ENCODE measurements at regions not wholly inside any gene's neighbourhood (a gene's known extent, or its start where the extent isn't known, plus 50 kb on each side); places are given as distances from the start of the nearest gene placed in this dataset.

DNA sequence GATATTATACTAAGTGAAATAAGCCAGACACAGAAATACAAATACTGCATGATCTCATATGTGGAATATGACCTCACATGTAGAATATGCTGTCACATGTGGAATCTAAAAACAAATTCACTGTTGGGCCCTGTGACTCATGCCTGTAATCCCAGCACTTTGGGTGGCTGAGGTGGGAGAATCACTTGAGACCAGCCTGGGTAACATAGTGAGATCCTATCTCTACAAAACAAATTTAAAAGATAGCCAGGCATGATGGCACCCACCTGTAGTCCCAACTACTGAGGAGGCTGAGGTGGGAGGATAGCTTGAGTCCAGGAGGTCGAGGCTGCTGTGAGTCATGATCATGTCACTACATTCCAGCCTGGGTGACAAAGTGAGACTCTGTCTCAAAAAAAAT, 160.3 kb downstream of the PTEN start:
- no peak for DNase-seq (ENCODE audit: low read depth in 3 of 3)

DNA sequence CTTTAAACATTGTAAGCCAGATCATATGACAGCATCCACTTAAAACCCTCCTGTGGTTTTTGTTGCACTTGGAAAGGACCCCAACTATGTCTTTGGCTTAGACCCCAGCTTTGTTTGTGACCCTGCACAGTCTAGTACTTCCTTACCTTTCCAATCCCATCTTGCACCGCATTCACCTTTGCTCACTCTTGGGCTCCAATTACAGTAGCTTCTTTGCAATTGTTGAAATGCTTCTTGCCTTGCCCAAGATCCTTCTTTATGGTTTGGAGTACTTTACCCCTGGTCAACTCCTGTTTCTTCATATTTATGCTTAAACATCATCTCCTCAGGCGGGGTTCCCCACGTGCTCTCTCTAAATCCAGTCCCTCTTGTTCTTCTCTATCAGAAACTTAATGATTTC, 162.6 kb downstream of the PTEN start:
- no peak for DNase-seq (ENCODE audit: low read depth in 3 of 3)

DNA sequence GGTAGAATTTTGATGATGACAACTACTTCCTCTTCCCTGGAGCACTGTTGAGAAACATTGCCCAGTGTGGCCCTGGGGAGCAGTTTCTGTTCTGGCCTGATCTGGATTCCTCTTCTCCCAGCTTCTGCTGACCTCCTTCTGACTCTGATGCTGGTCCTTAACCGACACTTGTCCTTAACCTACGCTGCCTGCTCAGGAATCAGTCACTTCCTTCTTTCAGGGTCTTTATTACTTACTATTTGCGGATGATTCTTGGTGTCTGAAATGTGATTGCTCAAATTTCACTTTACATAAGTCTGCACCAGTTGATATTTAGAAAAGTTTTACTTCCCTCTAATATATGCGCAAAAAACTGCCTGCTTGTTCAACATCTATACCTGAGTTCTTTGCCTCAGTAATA, 164.1 kb downstream of the PTEN start:
- no peak for DNase-seq (ENCODE audit: low read depth in 3 of 3)

DNA sequence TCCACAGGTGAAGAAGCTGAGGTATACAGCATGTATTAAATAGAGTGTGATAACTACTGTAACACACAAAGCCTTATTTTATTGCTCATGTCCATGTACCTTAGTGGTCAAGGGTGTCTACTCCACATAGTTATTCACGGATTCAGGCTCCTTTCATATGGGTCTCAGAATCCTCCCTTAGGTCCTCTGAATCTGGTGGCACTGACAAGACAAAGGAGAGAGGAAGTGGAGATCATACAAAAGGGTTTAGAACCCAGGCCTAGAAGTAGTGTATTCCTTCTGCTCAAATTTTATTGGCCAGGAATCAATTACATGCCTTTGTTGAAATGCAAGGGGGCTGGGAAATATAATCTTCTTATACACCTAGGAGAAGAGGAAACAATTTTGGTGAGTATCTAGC, 164.6 kb downstream of the PTEN start:
- DNase-seq (ENCODE audit: low read depth in 3 of 3) = no peak

DNA sequence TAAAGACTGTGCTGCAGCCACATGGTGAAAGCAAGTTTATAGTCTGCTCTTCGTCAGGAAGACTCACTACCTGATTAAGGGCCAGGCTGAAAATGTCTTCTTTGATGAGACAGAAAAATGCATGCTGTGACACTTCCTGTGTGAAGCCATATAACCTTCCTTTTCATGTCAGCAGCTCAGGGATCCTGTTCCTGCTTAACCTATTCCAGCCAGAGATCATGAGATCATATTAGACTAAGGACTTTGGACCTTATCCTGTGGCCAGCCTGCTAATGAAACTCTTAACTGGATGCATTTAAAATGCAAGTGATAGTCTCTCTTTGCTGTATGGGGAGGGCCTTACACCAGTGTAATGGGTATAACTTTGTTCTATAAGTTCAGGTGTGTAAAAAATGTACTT, 165.2 kb downstream of the PTEN start:
- DNase-seq (ENCODE audit: low read depth in 3 of 3) = no peak

DNA sequence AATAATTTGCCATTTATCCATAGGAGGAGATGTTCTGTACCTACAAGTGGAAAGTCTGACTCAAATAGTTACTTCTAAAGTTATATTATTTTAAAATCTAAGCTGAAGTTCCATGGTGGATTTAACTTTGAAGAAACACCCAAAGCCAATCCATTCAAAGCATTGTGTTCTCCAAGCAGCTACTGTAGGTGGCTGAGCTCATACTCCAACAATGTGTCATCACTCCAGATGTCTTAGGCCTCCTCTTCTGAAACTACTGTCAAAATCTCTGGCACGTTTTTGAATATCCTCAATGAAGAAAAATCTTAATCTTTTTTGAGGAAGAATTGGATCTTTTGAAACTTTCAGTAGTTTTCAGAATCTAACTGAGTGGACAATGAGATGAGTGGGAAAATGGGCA, 169.1 kb downstream of the PTEN start:
- no peak for DNase-seq (ENCODE audit: low read depth in 3 of 3)

DNA sequence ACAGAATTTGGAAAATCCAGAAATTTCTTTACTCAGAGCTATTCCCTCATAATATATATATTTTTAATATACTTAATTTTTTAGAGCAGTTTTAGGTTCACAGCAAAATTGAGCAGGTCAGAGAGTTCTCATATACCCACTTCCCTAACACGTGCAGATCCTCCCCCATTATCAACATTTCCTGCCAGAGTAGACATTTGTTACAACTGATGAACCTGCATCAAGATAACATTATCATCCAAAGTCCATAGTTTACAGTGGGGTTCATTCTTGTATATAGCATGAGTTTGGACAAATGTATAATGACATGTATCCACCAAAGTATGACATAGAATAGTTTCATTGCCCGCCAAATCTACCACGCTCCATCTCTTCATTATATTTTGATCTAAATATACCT, 170.0 kb downstream of the PTEN start:
- DNase-seq (ENCODE audit: low read depth in 3 of 3) = no peak

DNA sequence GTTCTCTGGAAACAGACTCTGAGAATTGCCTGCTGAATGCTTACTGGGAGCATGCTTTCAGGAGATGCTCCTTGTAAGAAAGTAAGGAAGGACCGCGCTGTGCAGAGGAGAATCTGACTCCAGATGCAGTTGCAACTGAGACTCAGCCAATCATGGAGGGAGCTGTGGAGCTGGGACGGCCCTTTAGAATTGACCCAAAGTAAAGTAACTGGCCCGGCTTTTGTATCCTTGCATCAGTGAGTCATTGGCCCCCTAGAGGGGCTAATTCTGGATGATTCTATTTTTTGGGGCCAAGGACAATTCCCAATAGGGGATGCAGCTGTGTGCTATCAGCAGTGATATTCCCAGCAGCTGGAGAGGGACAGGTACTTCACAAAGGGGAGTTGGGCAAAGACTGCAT, 170.4 kb downstream of the PTEN start:
- DNase-seq (ENCODE audit: low read depth in 3 of 3) = no peak

DNA sequence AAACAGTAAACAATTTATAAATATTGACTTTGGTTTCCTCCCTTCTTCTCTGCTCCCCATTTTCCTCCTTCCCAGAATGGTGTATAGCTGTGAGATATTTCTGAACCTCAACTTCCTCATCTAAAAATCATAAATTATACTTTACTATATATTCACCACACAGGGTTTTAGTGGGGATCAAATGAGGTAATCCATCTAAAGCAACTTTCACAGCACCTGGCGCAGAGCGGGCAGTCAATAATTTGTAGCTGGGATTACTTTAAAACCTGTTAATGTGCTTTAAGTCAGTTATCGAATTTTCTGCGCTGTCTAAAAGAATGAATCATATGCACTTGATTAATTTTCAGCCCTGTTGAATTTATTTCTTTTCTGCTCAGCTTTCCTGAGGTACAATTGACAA, 172.7 kb downstream of the PTEN start:
- no peak for DNase-seq (ENCODE audit: low read depth in 3 of 3)

DNA sequence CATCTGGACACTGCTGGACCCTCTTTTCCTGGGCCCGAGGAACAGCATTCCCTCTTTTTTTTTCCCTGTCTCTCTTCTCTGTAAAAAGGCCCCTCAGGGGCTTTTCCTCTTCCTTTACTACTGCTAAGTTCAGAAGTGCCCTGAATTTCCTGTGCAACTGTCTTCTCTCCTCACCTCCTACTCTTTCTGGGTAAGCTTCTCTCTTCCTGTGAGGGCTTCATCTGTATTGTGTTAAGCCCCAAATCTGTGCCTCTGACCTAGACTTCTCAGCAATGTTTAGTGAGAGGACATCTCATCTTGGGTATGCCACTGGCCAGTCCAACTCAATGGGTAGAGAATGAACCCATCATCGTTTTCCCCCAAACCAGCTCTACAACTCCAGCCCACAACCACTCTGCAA, 174.2 kb downstream of the PTEN start:
- DNase-seq (ENCODE audit: low read depth in 3 of 3) = no peak

DNA sequence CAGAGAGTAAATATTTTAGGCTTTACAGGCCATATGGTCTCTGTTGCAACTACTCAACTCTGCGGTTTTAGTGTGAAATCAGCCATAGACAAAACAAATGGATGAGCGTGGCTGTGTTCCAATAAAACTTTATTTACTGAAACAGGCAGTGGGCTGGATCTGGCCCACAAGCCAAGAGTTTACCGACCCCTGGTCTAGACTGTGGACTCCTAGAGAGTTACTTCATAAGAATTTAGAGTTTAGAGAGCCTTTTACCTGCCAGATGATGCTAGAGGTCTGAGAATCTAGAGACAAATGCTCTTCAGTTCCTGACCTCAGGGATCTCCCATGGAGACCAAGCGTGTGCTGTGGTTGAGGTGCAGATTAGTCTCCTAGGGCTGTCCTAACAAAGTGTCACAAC, 174.8 kb downstream of the PTEN start:
- DNase-seq (ENCODE audit: low read depth in 3 of 3) = no peak

DNA sequence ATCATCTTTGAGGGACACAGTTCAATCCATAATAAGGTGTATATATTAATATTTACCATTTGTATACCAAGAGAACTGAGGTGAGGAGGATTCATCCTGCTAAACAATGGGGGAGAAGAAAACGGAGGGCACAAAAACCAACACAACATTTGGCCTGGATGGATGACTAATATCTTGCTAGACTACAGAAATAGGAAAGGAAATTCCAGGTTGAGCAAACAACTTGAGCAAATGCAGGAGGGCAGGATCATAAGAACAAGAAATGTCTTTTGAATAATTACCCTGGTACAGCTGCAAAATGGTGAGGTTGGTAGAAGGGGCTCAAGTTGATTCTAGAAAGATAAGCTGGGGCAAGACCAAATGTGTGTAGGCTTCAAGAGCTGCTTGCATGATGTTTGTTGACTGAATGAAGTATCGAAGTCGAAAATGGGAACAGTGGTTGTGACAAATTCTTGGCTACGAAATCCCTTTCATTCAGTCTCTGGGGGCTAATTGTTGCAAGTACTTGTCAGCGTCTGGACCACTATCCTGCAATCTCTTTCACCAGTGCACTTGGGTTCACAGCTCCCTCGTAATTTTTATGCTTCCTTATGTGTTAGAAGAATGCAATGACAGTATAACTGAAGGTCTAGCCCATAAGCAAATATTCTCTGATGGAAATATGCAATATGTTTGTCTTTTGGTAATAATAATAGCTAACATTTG, 176.2 kb downstream of the PTEN start:
- no peak for DNase-seq (ENCODE audit: low read depth in 3 of 3)

DNA sequence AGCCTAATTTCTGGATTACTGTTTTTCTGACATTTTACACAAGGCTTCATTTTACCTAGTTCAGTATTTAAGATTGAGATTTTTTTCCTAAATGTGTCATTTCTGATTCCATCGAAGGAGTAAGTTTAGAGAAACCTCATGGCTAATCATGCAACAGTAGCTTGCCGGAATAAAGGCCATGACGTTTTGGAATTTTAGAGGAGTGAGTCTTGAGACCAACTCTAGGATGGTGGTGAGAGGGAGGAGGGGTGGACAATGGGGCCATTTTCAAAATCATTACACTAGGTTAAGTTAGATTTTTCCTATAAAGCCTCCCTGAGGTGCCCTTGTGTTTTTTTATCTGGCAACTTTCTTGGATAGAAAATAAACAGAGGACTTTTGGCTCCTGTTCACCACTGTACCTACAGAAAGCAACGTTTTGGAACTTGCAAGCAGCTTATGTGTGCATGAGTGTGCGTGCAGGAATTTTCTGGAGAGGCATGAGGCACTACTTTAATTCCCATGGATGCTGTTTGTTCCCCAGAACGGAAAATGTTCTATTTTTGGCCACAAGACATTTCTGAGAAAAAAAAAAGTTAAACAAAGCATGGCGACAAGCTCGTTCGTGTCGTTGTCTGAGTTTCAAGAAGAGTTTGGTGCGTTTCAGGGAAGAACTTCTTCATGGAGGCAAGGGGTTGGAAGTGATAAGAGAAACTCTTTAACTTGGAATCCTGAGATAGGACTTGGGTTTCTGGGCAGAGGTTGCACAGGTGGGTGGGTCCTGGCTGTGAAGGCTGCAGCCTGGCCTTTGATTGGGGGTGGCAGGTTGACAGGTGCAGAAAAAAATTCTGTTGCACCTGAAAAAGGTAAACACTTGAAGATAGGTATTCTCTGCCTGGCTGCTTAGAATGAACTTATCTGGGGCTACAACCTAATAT, 178.1 kb downstream of the PTEN start:
- DNase-seq (ENCODE audit: low read depth in 3 of 3) = no peak

DNA sequence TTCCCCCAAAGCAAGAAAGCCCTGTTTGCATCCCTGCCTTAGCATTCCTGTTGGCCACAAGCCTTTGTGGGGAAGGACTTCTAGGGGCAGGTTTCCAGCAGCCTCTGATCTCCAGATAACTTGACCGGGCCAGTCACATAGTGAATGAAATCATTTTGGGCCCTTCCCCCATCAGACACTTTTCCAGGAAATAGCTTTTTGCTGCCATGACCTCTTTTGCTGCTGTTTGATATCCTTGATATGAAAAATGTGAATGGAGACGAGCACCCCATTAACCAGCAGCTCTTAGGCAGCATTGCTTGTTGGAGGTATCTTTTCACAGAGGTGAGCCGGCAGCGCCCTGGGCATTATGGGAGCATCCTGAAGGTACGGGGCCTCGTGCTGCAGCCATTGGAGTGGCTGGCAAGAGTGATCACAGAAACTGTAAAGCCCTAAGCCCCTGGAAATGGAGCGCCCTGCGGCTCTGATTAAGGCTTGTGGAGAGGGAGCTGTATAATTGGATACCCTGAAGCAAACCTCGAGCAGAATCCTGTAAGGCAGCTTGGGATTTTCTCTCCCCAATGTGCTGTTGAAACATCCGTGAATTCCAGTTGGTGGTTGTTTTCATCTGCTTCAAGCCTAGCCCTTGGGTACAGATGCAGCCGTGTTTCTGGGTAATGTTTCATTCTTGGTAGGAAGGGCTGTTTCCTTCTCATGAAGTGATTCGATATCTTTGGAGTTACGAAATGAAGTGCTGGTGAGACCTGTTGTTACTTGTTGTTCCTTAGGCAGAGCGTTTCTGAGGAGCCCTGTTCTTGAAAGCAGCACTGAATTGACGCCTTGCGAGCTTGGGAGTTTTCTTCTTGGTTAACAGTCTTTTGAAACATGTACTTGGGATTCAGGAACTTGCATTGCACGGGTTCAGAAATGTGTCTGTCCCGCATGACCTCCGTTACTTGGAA, 179.0 kb downstream of the PTEN start:
- DNase-seq (ENCODE audit: low read depth in 3 of 3) = no peak

DNA sequence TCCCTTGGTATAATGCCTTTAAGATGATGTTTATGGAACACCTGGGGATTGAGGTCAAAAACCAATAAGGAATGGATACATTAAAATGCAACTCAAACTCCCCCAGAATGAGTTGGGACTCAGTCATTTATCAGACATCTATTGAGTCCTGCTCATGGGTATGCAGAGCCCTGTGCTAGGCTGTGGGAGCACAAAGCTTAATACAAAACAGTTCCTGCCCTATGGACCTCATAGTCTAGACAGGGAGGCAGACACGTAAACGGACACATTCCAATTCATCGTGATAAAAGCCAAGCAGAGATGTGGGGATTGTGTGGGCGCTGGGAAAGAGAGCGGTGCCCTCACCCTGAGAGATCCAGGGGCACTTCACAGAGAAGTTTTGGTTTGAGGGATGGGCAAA, 181.7 kb downstream of the PTEN start:
- no peak for DNase-seq (ENCODE audit: low read depth in 3 of 3)

DNA sequence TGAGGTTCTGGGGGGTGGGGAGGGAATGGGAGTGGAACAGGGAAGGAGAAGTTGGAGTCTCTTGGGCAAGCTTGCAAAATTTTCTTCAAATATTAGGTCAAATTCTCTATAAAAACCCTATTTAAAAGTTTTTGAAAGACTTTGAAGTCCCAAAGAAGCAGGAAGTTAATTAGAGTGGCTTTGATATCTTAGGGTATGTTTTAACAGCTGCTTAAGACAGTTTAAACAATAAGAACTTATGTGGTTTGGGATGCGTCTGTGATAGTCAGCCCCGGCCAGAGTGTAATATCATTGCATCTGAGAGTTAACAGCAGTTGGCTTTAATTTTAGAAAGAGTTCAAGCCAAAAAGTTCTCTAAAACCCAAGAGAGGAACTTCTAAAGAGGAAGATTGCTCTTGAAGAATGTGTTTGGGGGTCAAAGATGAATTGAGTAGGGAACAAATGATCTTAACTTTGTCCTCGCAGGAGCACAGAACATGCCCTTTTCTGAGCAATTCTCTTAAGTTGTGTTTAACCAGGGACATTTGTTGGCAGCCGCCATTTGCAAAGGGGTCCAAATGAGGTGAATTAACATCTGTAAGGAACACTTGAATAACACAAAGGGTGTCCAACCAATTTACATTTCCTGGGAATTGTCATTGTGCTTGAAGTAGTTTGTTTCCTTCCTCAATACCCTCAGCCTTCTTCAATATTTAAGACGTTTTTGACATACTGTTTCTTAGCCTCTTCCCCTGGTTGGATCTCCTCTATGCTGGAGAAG, 182.4 kb downstream of the PTEN start:
- no peak for DNase-seq (ENCODE audit: low read depth in 3 of 3)

DNA sequence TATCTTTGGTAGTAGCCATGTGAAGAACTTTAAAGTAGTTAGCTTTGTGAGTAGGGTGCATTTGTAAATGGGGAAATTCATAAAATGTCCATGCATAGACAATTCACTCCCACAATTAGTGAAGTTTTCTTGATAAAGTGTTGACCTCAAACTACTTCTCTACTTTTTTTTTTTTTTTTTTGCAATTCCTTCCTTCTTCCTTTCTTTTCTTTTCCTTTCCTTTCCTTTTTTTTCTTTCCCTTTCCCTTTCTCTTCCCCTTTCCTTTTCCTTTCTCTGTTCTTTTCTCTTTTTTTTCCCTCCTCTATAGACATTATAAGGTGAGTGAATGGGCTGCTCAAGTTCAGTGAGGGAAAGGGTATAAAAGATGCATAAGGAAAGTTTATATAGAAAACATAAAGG, 184.2 kb downstream of the PTEN start:
- DNase-seq (ENCODE audit: low read depth in 3 of 3) = no peak

DNA sequence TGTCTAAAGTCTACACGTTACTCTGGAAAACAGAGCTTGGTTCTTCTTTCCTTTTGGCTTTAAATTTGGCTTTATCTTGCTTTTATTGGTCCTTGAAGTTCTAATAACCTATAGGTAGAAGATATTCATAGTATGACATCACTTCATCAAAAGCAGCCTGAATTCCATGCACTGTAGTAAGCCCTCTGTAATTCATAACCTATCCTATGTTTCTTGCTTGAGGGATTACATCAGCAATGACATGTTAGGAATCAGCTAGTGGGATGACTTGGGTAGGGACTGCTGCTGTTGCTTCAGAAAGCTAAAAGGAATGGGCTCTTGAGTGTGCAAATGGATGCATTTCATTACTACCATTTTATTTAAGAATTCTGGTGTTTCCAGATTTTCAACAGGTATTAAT, 184.9 kb downstream of the PTEN start:
- DNase-seq (ENCODE audit: low read depth in 3 of 3) = no peak

DNA sequence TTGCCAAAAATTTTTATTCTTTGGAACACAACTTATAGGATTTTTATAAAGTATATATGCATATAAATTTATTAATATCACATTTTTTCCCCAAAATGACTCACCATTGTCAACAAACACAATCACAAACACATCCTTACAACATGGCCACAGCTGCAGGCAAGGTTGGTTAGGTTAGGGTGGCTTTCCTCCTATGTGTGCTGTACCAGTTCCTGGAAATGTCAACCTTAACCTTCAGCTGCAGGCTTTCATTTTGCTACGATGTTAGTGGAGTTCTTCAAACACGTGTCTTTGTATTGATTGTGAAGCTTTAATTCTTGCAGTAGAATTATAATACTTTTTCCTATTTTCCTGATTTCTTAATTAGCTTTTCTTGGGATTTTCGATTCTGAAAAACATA, 185.8 kb downstream of the PTEN start:
- no peak for DNase-seq (ENCODE audit: low read depth in 3 of 3)

DNA sequence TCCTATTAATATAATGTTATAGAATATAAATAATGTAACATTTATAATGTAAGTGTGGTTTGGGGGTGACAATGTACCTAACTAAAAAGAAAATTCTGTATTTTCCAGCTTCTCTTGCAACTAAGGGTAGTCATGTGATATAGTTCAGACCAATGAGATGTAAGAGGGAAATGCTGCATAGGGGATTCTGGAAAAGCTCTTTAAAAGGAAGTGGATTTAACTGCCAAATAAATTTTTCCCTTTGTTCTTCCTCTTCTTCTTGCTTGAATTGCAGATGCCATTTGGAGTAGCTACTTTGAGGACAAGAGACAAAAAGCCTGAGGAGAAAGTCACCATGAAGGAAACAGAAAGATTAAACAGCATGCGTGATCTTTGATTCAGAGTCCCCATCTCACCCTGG, 194.3 kb downstream of the PTEN start:
- DNase-seq (ENCODE audit: low read depth in 3 of 3) = no peak

DNA sequence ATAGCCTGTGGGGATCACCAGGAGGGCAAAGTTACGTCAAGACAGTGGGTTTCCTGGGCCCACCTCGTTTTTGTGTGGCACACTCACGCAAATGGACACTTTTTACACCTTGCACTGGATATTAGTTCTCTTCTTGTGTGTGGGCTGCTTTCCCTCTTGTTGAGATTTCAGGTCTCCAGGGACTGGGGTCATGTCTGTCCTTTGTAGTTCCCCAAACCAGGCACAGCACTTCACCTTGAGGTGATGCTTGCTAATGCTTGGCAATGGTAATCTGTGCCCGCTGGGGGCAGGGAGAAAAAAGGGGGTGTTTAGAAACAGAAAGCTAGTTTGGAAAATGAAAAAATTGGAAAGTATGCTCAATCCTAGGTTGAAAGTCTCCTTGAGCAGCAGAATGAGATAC, 195.3 kb downstream of the PTEN start:
- DNase-seq (ENCODE audit: low read depth in 3 of 3) = no peak

DNA sequence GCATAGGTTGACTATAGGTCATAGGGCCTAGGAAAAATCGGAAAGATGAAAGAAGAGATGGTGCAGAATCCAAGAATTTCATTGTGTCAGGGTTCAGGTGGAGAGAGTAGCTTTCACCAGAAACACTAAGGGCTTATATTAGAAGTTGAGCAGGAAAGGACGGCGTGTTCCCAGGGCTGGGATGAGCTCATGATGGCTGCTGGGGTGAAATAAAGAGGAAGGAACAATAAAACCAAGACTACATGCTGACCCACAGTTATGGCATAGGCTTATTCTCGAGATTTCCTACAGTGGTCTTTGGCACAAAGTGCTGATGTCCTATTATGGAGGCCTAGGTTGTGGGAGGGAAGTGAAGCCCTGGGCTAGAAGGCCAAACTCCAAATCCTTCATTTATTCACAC, 195.8 kb downstream of the PTEN start:
- no peak for DNase-seq (ENCODE audit: low read depth in 3 of 3)

All from stimulated activated CD4-positive, alpha-beta T cell treated with anti-CD3 and anti-CD28 coated beads, TNF-alpha, amount 100 ng/mL, for 24 hours (primary cell).